Putamen (tissue), 1 donor: ENCODE measurements at regions not wholly inside any gene's neighbourhood (a gene's known extent, or its start where the extent isn't known, plus 50 kb on each side); places are given as distances from the start of the nearest gene placed in this dataset.
A peak's percentile ranks its signal among the peaks of the same experiment; 100 is the strongest.

ENCODE experiments used
- DNase-seq: peaks from one replicate; pipeline ENCODE4 v3.0.0-alpha.2; 2016; ENCODE audit warnings: low spot score

DNA sequence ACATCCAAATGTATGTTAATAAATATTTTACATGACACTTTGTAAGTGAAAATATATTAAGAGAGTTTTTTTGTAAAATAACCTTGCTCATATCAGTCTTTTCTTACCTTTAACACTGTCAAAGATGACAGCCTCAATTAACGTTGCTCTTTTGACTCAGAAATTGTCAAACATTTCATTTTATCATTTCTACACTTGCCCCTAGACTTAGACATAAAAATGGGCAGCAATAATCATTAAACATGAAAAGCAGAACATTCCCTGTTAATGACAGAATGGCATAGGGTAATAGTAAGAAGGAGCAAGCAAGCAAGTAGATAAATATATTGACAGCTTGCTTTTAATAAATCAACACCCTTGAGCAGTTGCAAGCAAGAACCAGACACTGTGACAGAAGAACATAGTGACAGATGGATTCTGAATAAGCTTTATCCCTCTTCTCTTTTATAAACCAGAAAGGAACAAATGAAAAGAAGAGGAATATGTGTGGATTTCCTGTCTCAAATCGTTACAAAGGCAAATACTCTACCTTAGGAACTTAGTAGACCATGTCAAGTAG, 796.0 kb upstream of the CHD1 start:
- peak; percentile 3 for DNase-seq

DNA sequence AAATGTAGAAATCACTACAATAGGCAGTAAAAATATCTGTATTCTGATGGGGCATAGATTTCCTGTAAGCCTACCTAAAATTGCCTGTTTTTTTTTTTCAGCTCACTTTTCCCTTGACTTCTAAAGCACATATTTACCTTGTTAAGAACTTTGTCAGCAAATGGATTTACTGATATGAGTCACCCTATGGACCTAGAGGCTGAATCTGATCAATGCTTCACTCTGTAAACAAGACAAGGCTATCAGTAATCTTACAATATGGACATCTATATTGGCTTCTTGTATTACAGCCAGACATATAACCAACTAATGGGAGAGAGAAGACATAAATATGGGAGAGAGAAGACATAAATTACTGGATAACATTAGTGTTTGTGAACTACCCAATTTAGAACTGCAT, 792.7 kb upstream of the CHD1 start:
- DNase-seq = no peak

DNA sequence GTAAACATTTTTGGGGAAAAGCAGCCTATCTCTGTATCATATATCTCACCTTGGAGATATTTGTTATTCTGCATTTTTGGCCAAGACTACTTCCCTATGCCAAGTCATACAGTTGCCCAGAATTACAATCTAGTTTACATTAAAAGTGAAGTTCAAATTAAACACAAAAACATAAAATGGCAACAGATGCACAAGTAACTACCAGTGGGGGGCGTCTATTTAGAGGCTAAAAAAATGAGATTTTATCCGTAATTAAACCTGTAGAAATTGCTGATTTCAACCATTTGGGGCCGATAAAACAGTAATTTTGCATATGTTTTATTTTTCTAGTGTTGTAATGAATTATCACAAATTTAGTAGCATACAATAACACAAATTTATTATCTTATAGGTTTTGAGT, 787.1 kb upstream of the CHD1 start:
- DNase-seq = no peak

DNA sequence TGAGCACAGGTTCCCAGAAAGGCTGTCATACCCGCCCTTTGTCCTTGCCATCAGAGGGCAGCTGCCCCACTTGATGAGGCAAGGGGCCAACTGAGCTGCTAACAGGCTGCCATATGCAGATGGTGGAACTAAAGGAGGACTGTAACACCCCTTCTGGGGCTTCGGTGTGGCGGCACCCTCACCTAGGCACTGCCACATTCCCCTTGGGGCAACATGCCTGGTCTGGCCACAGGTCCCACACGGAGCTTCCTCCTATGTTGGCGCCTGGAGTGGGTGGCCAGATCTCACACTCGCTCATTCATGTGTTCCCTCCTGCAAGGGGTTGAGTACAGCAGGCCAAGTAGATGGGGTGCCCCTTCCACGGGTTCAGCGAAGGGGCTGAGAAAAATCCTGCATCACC, 777.4 kb upstream of the CHD1 start:
- DNase-seq = no peak

DNA sequence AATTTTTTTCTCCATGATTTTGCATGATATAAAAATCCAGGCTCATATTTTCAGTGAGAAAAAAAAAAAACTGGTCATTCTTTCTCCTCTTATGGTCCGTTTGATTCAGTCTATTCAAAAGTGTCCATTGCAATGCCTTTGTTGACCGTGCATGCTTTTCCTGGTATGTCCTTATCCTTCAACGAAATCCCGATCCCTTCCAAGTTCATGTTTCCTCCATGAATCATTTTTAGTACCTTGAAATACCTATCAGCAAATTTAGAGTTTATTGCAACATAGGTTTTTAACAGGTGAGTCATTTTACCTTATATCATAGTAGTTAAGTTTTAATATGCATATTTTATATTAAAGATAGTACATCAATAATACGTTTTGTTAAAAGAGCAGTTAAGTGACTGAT, 773.8 kb upstream of the CHD1 start:
- DNase-seq = no peak

DNA sequence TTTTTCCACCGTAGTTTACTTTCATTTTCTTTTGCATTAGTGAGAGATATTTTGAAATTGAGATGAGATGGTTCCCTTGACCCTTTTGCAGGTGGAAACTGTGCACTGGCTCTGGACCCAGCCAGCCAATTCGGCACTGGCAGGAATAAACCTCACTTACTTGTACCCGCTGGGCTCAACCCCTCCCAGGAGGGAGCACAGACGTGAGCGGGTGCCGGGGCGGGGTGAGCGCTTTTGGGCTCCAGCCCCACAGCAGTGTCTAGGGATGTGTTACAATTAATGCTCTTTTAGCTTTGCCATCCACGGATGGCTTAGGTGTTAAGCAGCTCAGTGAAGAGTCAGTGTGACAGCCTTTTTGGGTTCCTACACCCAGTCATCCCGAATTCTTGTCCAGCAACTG, 766.1 kb upstream of the CHD1 start:
- DNase-seq = no peak

DNA sequence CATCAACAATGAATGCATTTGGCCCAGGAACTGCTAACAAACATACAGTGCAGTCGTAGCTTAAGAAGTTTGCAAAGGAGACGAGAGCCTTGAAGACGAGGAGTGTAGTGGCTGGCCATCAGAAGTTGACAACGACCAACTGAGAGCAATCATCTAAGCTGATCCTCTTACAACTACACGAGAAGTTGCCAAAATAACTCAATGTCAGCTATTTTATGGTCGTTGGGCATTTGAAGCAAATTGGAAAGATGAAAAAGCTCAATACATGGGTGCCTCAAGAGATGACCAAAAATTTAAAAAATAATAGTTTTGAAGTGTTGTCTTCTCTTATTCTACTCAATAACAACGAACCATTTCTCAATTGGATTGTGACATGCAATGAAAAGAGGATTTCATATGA, 757.7 kb upstream of the CHD1 start:
- no peak for DNase-seq

DNA sequence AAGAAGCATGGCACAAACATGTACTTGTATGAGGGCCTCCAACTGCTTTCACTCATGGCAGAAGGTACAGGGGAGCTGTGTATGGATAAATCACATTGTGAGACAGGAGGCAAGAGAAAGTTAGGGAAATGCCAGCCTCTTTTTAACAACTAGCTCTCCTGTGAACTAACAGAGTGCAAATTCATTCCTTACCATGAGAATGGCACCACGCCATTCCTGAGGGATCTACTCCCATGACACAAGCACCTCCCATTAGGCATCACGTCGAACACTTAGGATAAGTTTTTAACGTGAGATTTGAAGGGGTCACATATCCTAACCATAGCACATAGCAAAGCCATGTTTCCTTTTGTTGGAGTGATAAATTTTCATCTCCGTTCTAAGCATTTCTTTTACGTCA, 747.2 kb upstream of the CHD1 start:
- no peak for DNase-seq

DNA sequence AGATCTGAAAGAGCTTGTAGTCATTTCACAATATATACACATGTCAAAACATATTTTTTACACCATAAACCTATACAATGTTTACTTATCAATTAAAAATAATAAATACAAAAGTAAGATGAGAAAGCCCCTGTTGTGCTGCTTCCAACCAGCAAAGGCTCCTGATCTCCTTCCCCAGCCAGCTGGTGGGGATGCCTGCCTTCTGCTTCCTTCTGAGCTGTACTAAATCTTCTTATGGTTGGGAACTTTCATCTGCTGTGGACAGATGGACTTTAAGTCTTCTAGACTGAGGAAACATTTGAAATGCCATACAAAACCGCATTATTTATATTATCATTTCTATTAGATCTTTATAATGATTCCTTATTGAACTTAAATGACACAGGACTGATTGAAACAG, 745.3 kb upstream of the CHD1 start:
- DNase-seq = no peak

DNA sequence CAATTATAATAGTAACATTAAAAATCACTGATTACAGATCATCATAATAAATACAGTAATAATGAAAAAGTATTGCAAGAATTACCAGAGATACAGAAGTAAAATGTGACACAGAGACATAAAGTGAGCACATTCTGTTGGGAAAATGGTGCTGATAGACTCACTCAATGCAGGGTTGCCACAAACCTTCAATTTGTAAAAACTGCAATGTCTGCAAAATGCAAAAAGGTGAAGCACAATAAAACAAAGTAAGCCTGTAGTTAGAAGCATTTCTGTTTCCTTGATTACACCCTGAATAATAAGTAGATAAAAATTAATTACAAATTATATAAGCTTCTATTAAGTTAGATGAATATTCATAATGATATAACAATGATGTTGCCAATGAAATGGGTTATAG, 736.2 kb upstream of the CHD1 start:
- DNase-seq = no peak

DNA sequence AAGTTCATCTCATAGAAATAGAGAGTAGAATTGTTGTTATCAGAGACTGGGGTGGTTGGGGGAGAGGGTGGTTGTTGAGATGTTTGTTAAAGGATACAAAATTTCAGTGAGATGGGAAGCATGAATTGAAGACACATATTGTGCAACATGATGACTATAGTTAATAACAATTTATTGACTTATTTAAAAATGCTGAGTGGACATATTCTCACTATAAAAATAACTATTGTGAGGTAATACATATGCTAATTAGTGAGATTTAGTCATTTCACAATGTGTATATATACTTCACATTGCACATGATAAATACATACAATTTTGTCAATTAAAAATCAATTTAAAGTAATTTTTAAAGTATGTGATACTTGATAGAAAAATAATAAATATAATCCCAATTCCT, 722.5 kb upstream of the CHD1 start:
- DNase-seq = no peak

DNA sequence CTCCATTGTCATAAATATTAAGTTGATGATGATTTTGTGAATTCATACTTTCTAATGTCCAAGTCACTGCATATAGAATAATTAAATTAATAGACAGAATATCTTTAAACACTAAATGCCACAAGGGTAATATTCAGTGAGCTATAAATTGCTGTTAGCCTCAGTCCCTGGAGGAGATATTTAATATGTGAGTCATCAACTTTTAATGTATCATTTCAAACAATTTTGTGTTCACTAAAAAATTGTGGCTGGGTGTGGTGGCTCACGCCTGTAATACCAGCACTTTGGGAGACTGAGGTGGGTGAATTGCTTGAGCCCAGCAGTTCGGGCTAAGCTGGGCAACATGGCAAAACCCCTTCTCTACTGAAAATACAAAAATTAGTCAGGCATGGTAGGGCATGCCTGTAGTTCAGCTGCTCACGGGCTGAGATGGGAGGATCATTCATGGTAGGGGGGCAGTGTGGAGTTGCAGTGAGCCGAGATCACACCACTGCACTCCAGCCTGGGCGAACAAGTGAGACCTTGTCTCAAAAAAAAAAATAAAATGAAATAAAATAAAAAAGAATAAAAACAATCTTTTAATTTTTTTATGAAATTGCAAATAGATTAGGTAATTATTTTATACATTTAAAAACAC, 717.3 kb upstream of the CHD1 start:
- no peak for DNase-seq

DNA sequence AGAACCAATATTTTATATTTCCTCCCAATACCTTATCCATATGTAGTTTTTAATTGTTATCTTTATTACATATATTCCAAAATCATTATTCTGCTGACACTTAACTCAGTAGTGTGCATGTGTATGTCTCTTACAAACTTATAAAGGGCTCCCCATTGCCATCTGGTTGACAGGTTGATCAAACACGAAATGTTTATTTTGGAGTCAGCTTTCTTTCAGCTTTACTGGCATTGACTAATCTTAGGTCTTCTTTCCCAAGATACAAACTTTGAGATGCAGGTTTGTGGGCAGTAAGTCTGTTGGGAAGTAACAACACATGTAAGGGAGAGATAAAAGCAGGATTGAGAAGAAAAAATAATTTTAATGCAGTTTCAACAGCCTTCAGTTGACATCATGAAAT, 716.0 kb upstream of the CHD1 start:
- DNase-seq = no peak

DNA sequence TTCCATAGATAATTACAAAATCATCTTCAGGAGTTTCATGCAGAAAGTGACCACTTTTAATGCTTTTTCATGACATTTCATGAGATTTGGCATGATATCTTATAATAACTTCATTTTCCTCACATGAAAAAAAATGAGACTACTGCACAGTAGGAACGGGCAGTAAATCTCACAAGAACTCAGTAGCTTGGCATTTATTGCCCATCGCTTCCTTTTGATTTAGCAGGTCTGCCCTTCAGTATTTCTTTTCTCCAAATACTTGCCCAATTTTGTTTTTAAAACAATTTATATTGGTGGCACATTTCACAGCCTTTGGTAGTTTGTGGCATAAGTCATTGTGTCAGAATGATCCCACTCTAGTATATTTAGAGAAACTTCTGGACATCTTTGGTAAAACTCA, 711.8 kb upstream of the CHD1 start:
- no peak for DNase-seq

DNA sequence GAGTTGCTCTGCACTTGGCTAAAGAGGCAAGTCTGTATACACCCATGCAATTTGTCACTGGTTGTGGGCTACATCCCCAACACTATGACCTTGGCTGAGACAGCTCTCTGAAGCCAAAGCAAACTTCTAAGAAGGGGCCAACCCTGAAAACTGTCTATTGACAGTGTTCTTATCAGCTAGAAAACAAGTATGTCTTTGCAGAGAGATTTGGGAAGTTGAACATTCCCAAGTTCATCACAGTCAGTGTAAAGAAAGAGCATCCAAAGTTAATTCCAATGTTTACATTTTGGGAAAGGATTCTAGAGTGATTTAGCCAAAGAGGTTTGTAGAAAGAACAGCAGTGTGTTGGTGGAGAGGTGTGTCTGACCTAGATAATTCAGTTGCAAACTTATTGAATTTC, 711.1 kb upstream of the CHD1 start:
- no peak for DNase-seq

DNA sequence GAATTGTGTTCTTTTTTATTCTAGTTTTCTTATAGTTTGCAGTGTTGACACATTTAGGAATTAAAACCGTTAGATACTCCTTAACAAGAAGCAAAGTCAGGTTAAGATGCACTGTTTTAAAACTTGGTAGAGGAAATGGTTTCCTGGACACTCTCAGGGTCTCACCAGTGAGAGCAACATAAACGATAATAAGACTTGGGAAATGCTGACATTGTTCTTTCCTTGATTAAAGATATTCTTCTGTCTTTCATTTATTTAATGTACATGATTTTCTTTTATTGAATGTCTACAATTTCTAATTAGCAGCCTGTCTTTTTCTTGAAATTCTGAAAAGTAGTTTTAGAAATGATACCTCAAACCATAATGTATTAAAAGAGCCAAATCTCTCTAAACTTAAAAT, 707.9 kb upstream of the CHD1 start:
- DNase-seq = no peak

DNA sequence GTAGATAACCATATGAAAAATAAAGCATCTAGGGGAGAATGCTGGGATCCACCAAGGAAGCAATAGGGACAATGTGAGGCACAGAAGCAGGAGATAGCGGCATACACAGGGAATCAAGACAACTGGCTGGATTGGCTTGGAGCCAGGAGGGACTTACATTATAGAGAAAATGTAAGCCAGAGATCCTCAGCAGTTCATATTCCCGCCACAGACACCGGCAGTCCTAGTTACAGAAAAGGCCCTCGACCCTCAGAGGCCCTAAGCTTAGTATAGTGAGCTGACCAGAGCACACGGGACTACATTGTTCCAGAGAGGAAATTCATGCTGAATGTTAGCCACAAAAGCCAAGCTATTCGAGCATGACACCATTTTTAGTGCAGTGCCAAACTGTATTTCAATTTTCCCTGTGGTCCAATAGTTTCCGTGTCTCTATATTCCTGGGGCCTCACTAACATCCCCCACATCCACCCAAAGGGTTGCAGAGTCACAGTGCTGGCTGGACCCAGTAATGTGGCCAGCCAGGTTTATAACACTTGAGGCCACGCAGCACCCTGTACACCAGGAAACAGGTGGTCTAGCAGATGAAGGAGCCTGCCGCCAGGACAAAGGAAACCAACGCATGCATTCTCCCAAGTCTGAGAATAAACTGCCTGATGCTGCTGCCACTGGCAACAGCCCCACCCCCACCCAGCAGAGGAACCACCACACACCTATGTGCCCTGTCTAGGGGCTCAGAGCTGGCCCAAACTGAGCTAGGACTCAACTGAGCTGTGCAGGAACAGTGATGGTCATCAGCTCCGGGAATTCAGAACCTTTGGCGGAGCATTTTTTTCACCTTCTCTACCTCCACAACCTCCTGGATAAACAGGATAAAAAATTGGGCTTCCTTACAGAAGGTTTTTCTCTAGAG, 693.2 kb upstream of the CHD1 start:
- DNase-seq = no peak

DNA sequence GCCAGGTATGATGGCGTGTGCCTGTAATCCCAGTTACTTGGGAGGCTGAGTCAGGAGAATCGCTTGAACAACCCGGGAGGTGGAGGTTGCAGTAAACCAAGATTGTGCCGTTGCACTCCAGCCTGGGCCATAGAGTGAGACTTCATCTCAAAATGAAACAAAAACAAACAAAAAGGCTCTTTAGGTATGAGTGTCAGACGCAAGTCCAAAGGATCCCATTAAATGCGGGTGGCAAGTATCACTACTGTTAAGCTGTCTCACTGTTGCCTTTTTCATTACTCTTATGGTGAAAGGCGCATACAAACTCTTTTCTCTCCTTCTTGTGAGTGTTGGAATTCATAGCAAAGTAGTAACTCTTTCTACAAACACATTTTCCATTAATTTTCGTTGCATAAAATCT, 688.5 kb upstream of the CHD1 start:
- no peak for DNase-seq

DNA sequence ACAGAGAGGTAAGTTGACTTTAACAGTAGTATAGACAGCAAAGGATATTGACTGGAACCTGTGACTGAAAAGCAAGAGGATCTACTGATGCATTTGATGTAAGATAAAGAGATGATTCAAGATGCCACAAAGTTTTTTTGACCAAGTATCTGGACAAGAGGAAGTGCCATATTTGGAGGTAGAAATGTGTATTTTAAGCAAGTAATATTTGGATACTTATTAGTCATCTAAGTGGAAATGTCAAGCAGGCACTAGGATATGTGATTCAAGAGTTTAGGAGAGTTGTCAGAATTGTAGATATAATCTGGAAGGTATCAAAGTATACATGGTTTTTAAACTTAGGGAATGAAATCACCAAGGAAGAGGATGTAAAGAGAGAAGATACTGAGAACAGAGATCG, 686.1 kb upstream of the CHD1 start:
- no peak for DNase-seq

DNA sequence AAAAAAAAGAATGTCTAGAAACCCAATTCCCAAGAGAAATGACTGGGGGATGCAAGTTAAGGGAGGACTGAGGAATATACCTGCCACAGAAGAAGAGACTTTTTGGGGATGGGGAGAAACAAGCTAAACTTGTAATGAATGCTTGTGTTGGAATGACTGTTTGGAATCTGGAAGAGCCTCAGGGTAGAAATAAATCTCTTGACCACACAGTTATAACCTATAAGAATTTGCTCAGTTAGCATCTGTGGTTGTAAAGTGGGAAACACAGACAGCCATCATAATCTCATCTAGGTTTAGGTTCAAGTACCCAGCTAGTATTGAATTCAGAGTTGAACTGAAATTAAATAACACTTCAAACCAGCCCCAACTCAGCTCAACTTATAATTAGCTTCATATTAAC, 678.3 kb upstream of the CHD1 start:
- no peak for DNase-seq

DNA sequence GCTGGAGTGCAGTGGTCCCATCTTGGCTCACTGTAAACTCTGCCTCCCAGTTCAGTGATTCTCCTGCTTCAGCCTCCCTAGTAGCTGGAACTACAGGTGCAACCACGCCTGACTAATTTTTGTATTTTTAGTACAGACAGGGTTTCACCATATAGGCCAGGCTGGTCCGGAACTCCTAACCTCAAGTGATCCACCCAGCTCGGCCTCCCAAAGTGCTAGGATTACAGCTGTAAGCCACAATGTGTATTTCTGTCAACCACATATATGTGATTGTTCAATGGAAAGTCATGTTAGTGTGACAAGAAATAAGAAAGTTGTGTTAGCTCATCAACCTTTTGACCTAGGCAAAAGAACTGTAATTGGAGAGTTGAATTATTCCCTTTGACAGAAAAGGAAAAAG, 677.1 kb upstream of the CHD1 start:
- DNase-seq = no peak

DNA sequence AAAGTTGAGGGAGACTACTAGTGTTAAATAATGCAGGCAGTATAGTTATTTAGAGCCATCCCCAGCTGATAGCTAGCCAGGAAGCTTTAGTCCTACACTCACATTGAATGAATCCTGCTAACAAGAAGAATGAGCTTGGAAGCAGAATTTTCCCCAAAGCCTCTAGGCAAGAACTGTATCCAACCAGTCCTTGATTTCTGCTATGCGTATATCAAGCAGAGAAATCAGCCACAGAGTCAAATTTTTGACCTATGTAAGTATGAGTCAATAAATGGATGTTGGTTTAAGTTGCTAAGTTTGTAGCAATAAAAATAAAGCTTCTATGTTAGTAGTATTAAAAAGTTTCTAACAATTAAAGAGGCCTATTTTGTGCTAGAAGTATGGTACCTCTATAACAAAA, 672.1 kb upstream of the CHD1 start:
- DNase-seq = no peak

DNA sequence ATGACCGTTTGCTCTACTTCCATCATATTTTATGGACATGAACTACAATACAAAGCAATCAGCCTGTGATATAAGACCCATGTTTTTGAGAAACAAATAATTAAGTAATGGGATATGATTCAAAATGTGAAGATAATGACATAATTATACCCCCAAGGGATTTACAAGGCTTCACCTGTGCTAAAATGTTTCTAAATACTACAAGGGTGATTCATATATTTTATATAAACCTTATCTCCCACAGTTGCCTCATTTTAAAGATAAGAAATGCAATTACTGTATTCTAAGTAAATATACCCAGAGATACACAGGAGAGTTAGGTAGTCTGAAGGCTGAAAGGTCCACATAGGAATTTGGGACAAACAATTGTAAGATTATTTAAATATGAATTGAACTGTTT, 662.0 kb upstream of the CHD1 start:
- no peak for DNase-seq

DNA sequence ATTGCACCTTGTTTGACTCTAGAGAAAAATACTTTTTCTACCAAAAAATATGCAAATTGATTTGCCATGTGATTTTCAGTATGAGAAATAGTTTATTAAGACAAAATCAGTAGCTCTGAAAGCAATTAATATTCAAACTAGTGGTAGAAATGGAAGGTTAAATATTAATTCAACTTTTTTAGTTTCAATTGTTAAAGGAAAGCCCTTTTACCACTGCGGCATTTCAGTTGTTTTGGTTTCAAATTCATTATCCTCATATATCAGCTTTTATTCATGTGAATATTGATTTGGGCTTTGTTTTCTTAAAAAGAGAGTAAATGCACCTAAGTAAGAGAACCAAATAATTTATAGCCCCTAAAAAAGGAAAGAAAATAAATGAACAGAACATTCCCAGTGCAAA, 660.6 kb upstream of the CHD1 start:
- no peak for DNase-seq
